ENCODE measurements at regions not wholly inside any gene's neighbourhood (a gene's known extent, or its start where the extent isn't known, plus 50 kb on each side); places are given as distances from the start of the nearest gene placed in this dataset.
A peak's percentile ranks its signal among the peaks of the same experiment; 100 is the strongest.

DNA sequence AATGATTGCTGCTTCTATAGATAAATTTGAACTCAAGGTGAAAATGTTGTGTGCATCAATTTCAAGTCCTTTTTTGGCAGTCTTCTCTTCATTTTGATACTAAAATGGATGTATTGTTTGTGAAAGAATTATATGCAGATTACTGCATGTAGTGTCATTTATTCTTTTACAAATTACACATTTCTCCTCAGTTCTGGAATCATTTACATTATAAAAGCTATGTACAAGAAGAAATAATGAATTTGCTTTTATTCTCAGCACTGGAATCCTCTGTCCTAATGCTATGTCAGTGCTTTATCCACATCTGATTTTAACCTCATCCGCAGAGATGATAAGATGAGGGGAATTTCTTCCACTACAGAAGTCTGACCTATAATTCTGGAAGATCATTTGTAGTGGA, 220.8 kb upstream of the UBE2E3 start:
- H3K4me3 ChIP-seq, result no peak overlapping the region
- H3K4me1 ChIP-seq, result peaks cover 0 to 15% (median 0%) of the 10 kb centered on the region in 4 donors
- no peak overlapping the region for H3K27ac ChIP-seq
- TF ChIP-seq POLR2AphosphoS5 (IDR thresholded peaks at IDR 0.05) (no peak), POLR2A (IDR thresholded peaks at IDR 0.05) (no peak), EP300 (IDR thresholded peaks at IDR 0.05) (no peak)
- TF ChIP-seq, protein P1, sequence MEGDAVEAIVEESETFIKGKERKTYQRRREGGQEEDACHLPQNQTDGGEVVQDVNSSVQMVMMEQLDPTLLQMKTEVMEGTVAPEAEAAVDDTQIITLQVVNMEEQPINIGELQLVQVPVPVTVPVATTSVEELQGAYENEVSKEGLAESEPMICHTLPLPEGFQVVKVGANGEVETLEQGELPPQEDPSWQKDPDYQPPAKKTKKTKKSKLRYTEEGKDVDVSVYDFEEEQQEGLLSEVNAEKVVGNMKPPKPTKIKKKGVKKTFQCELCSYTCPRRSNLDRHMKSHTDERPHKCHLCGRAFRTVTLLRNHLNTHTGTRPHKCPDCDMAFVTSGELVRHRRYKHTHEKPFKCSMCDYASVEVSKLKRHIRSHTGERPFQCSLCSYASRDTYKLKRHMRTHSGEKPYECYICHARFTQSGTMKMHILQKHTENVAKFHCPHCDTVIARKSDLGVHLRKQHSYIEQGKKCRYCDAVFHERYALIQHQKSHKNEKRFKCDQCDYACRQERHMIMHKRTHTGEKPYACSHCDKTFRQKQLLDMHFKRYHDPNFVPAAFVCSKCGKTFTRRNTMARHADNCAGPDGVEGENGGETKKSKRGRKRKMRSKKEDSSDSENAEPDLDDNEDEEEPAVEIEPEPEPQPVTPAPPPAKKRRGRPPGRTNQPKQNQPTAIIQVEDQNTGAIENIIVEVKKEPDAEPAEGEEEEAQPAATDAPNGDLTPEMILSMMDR (IDR thresholded peaks at IDR 0.05), result no peak
- intact Hi-C loops (cut with DNase I; ENCODE audit: low total_unique reads), result no loop called here
- WGBS, 5 donors, result 97 to 100% (median 100%) methylated on average over 1 of the region's 1 CpG
- no peaks in the 10 kb centered on the region for H3K9me3 ChIP-seq
- DNase-seq, result no peak
- no peaks in the 10 kb centered on the region for H3K27me3 ChIP-seq
- H3K36me3 ChIP-seq, result no peaks in the 10 kb centered on the region

DNA sequence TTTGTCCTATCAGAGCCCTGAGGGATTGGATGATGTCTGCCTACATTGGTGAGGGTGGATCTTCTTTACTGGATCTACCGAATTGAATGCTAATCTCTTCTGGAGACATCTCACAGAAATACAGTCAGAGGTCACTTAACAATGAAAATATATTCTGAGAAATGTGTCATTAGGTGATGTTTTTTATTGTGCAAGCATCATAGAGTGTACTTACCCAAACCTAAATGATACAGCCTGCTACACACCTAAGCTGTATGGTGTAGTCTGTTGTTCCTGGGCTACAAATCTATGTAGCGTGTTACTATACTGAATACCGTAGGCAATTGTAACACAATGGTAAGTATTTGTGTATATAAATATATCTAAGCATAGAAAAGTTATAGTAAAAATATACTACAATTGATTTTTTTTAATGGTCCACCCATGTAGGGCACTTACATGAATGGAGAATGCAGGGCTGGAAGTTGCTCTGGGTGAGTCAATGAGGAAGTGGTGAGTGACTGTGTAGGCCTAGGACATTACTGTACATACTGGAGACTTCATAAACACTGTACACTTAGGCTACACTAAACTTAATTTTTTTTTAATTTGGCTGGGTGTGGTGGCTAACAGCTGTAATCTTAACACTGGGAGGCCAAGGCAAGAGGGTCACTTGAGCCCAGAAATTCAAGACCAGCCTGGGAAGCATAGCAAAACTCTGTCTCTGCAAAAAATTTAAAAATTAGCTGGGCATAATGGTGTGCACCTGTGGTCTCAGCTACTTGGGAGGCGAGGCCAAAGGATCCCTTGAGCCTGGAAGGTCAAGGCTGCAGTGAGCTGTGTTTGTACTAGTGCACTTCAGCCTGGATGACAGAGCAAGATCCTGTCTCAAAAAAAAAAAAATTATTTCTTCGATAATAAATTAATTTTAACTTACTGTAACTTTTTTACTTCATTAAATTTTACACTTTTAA, 226.3 kb upstream of the UBE2E3 start:
- H3K27ac ChIP-seq, result no peak overlapping the region
- DNase-seq, result peak in 1 of 2 donors; percentile 36
- intact Hi-C loops (cut with DNase I; ENCODE audit: low total_unique reads), result no loop called here
- H3K4me3 ChIP-seq, result no peak overlapping the region
- 89 to 94% (median 92%) methylated on average over 5 of the region's 5 CpGs for WGBS, 5 donors
- no peaks in the 10 kb centered on the region for H3K36me3 ChIP-seq
- H3K9me3 ChIP-seq, result no peaks in the 10 kb centered on the region
- H3K4me1 ChIP-seq, result no peaks in the 10 kb centered on the region
- TF ChIP-seq EP300 (IDR thresholded peaks at IDR 0.05) (no peak), POLR2AphosphoS5 (IDR thresholded peaks at IDR 0.05) (no peak), POLR2A (IDR thresholded peaks at IDR 0.05) (no peak)
- TF ChIP-seq, protein P1 (IDR thresholded peaks at IDR 0.05), result no peak
- H3K27me3 ChIP-seq, result no peaks in the 10 kb centered on the region

DNA sequence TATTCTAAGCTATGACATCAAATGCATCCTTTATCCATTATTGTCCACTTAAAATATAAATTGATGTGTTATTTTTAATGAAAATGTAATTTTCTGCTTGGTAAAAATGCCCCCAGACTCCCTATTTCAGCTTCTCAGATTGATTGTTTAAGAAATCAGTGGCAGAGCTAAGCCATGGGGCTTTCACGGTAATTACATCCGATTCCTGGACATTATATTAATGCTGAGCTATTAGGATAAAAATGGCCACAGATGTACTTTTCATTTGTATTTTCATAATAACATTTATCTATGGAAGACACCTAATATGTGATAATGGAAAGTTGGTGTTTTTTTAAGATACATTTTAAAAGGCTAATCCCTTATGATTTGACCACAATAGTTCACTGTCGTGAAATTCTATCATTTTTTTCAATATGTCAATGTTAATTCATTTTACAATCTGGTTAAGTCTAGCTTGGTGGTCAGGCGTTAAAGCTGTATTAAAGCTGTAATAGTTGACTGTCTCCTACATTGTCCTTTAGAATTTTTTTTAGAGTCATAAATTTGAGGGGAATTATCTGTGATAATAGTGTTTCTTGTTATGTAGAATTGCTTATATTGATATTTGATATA, 229.0 kb upstream of the UBE2E3 start:
- intact Hi-C loops (cut with DNase I; ENCODE audit: low total_unique reads), result no loop called here
- H3K4me3 ChIP-seq, result no peak overlapping the region
- DNase-seq, result no peak
- H3K9me3 ChIP-seq, result no peaks in the 10 kb centered on the region
- TF ChIP-seq POLR2A (IDR thresholded peaks at IDR 0.05) (no peak), POLR2AphosphoS5 (IDR thresholded peaks at IDR 0.05) (no peak), EP300 (IDR thresholded peaks at IDR 0.05) (no peak)
- TF ChIP-seq, protein P1 (IDR thresholded peaks at IDR 0.05), result no peak
- H3K4me1 ChIP-seq, result no peaks in the 10 kb centered on the region
- no peak overlapping the region for H3K27ac ChIP-seq
- no peaks in the 10 kb centered on the region for H3K27me3 ChIP-seq
- WGBS, 5 donors, result 87 to 94% (median 92%) methylated on average over 4 of the region's 4 CpGs
- H3K36me3 ChIP-seq, result no peaks in the 10 kb centered on the region

DNA sequence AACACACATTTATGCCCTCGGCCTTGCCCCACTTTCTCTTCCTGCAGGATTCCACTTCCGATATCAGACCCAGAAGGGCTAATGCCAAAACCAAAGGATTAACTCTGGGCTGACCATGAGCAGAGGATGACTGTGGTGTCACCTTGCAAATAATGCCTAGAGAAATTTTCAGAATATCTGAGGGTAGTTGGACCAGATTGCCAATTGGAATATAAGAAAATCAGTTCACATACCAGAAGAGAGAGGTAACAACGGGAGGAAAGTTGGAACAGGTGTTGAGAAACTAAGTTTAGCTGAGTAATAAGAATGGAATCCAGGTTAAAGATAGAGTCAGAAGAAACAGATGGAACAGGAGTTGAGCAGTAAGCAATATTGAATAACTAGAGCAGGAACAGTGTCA, 232.7 kb upstream of the UBE2E3 start:
- intact Hi-C loops (cut with DNase I; ENCODE audit: low total_unique reads), result no loop called here

More for the DNA sequence above, 232.7 kb upstream of the UBE2E3 start:
- Histone ChIP-seq H3K4me3 (no peak overlapping the region), H3K36me3 (no peaks in the 10 kb centered on the region), H3K27ac (no peak overlapping the region), H3K9me3 (no peaks in the 10 kb centered on the region), H3K4me1 (no peaks in the 10 kb centered on the region), H3K27me3 (no peaks in the 10 kb centered on the region)
- peak in 1 of 2 donors; percentile 8 for DNase-seq
- 72 to 78% (median 75%) methylated on average over 3 of the region's 3 CpGs for WGBS, 5 donors
- TF ChIP-seq POLR2AphosphoS5 (IDR thresholded peaks at IDR 0.05), result no peak
- TF ChIP-seq EP300 (IDR thresholded peaks at IDR 0.05), result no peak
- TF ChIP-seq, protein P1 (IDR thresholded peaks at IDR 0.05), result no peak
- TF ChIP-seq POLR2A (IDR thresholded peaks at IDR 0.05), result no peak
